GM10266 (cell line): ENCODE measurements at regions not wholly inside any gene's neighbourhood (a gene's known extent, or its start where the extent isn't known, plus 50 kb on each side); places are given as distances from the start of the nearest gene placed in this dataset.

Experiments
- DNase-seq: peaks from one replicate; pipeline ENCODE4 v3.0.0; 2012; ENCODE audit errors: extremely low spot score
- CTCF ChIP-seq: IDR thresholded peaks from 2 replicates; pipeline ENCODE4 v1.5.1; 2012; ENCODE audit warnings: mild to moderate bottlenecking, low read depth; ENCODE audit not compliant: control insufficient read depth, insufficient read depth; ENCODE audit errors: missing control alignments

- no peak for TF ChIP-seq CTCF
- DNase-seq, result no peak
These were observed 310.8 kb downstream of the DRD1 start for GRCh38 chr5:175133185-175133584.

- no peak for TF ChIP-seq CTCF
- no peak for DNase-seq
These were observed 312.6 kb downstream of the DRD1 start for GRCh38 chr5:175131432-175131831.

GRCh38 chr5:175129619-175130018 lies 314.4 kb downstream of the DRD1 start:
- no peak for DNase-seq
- TF ChIP-seq CTCF, result no peak

GRCh38 chr5:175129121-175129520 lies 314.9 kb downstream of the DRD1 start:
- TF ChIP-seq CTCF, result no peak
- no peak for DNase-seq

GRCh38 chr5:175124821-175125220 lies 319.2 kb downstream of the DRD1 start:
- DNase-seq, result no peak
- TF ChIP-seq CTCF, result no peak

- no peak for DNase-seq
- TF ChIP-seq CTCF, result no peak
These were observed 319.6 kb downstream of the DRD1 start for GRCh38 chr5:175124251-175124813.

GRCh38 chr5:175123542-175123941 lies 320.4 kb downstream of the DRD1 start:
- no peak for DNase-seq
- TF ChIP-seq CTCF, result no peak

GRCh38 chr5:175121457-175121856 lies 322.5 kb downstream of the DRD1 start:
- DNase-seq, result no peak
- no peak for TF ChIP-seq CTCF
